GM06990 (cell line): ENCODE measurements at regions not wholly inside any gene's neighbourhood (a gene's known extent, or its start where the extent isn't known, plus 50 kb on each side); places are given as distances from the start of the nearest gene placed in this dataset.

Experiments used
- DNase-seq: peaks from one replicate; pipeline ENCODE4 v3.0.0-alpha.2; 2011; ENCODE audit not compliant: insufficient read length; ENCODE audit errors: extremely low read depth
- H3K27me3 ChIP-seq: replicated peaks from 2 replicates; pipeline ENCODE4 v1.6.0; 2011; ENCODE audit warnings: low read length; ENCODE audit not compliant: control insufficient read depth, insufficient read depth
- H3K36me3 ChIP-seq: 2 replicates; pipeline ENCODE4 v1.5.1; 2011; ENCODE audit warnings: low read length; ENCODE audit not compliant: control insufficient read depth, insufficient read depth
- H3K4me3 ChIP-seq: replicated peaks from 2 replicates; pipeline ENCODE4 v1.5.1; 2011; ENCODE audit warnings: low read depth, mild to moderate bottlenecking, control low read depth, low read length
- CTCF ChIP-seq: IDR thresholded peaks from 2 replicates; pipeline ENCODE4 v1.5.1; 2011; ENCODE audit warnings: low read length, control low read depth, mild to moderate bottlenecking, inconsistent platforms; ENCODE audit not compliant: insufficient read depth, poor library complexity, severe bottlenecking

- no peaks in the 10 kb centered on the region for H3K27me3 ChIP-seq
- no peak overlapping the region for H3K4me3 ChIP-seq
- DNase-seq: no peak
- no peaks in the 10 kb centered on the region for H3K36me3 ChIP-seq
- no peak for TF ChIP-seq CTCF
Observed at GRCh38 chr6:156348424-156348823, 428.8 kb upstream of the ARID1B start.

- Histone ChIP-seq H3K27me3 (no peaks in the 10 kb centered on the region), H3K4me3 (no peak overlapping the region), H3K36me3 (no peaks in the 10 kb centered on the region)
- no peak for TF ChIP-seq CTCF
- DNase-seq: no peak
Observed at GRCh38 chr6:156347656-156348055, 429.5 kb upstream of the ARID1B start.

- no peak overlapping the region for H3K4me3 ChIP-seq
- no peaks in the 10 kb centered on the region for H3K36me3 ChIP-seq
- DNase-seq: no peak
- no peaks in the 10 kb centered on the region for H3K27me3 ChIP-seq
- no peak for TF ChIP-seq CTCF
Observed at GRCh38 chr6:156347246-156347645, 429.9 kb upstream of the ARID1B start.

- no peak for DNase-seq
- no peak for TF ChIP-seq CTCF
- H3K36me3 ChIP-seq: no peaks in the 10 kb centered on the region
- H3K4me3 ChIP-seq: no peak overlapping the region
- no peaks in the 10 kb centered on the region for H3K27me3 ChIP-seq
Observed at GRCh38 chr6:156345700-156346099, 431.5 kb upstream of the ARID1B start.

GRCh38 chr6:156344491-156344890 is 432.7 kb upstream of the ARID1B start:
- TF ChIP-seq CTCF: no peak
- Histone ChIP-seq H3K4me3 (no peak overlapping the region), H3K36me3 (no peaks in the 10 kb centered on the region), H3K27me3 (no peaks in the 10 kb centered on the region)
- no peak for DNase-seq

GRCh38 chr6:156337801-156338200 is 439.4 kb upstream of the ARID1B start:
- TF ChIP-seq CTCF: no peak
- Histone ChIP-seq H3K4me3 (no peak overlapping the region), H3K27me3 (no peaks in the 10 kb centered on the region), H3K36me3 (no peaks in the 10 kb centered on the region)
- DNase-seq: no peak
